ENCODE measurements at regions not wholly inside any gene's neighbourhood (a gene's known extent, or its start where the extent isn't known, plus 50 kb on each side); places are given as distances from the start of the nearest gene placed in this dataset.

DNA sequence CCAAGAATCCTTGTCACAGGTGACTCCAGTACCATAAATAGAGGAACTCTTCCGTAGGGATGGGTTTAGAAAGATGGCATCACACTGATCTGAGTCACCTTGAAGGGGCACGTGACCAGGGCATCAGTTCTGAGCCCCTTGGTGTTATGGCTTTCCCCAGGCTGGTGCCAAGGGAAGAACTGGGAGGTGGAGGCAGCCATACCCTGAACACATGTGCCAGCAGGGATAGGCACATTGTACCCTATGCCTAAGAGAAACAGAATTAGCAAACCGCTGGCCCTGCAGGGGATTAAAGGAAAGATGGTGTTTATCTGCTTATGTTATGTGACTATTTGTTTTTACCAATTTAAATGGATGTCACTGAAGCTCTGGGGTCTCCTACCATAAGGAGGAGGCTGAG lies 196.2 kb downstream of the RGS3 start:
- no peak for TF ChIP-seq CTCF (IDR thresholded peaks at IDR 0.05)
- H3K9me3 ChIP-seq = no peaks in the 10 kb centered on the region
- peaks cover 22 to 26% of the 10 kb centered on the region in 2 experiments for H3K4me1 ChIP-seq (ENCODE audit: control insufficient read depth in 1 of 2, insufficient read depth in 1 of 2, low read depth in 1 of 2, low read length in 1 of 2)
- no peaks in the 10 kb centered on the region for H3K36me3 ChIP-seq
- H3K4me3 ChIP-seq (ENCODE audit: low read depth in 1 of 2, low read length in 1 of 2) = no peak overlapping the region
- peaks cover 18% of the 10 kb centered on the region for H3K27me3 ChIP-seq
- H3K27ac ChIP-seq = no peak overlapping the region

DNA sequence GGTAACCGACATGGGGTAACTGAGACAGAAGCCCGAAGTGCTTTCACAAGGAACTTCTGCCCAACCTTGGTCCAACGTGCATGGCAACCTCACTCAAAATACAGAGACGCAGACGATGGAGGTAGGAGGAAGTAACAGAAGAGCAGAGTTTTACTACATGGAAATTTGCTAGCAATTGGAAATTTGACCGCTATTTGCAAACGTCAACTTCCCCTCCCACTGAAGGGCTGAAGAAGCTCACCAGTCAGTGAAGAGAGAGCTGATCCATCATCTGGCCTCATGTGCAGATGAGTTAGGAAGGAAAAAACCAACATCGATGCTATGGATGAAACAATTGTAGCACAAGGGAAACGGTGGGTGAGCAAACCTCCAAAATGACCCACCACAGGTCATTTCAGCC lies 196.7 kb downstream of the RGS3 start:
- Histone ChIP-seq H3K36me3 (no peaks in the 10 kb centered on the region), H3K27me3 (peaks cover 18% of the 10 kb centered on the region), H3K4me3 (ENCODE audit: low read depth in 1 of 2, low read length in 1 of 2) (no peak overlapping the region), H3K27ac (no peak overlapping the region), H3K9me3 (no peaks in the 10 kb centered on the region), H3K4me1 (ENCODE audit: control insufficient read depth in 1 of 2, insufficient read depth in 1 of 2, low read depth in 1 of 2, low read length in 1 of 2) (peaks cover 22 to 25% of the 10 kb centered on the region in 2 experiments)
- no peak for TF ChIP-seq CTCF (IDR thresholded peaks at IDR 0.05)

GRCh38 chr9:113661074-113661473 lies 197.5 kb downstream of the RGS3 start:
- Histone ChIP-seq H3K27me3 (peaks cover 18% of the 10 kb centered on the region), H3K36me3 (no peaks in the 10 kb centered on the region), H3K4me3 (ENCODE audit: low read depth in 1 of 2, low read length in 1 of 2) (no peak overlapping the region), H3K4me1 (ENCODE audit: control insufficient read depth in 1 of 2, insufficient read depth in 1 of 2, low read depth in 1 of 2, low read length in 1 of 2) (peaks cover 20 to 22% of the 10 kb centered on the region in 2 experiments), H3K27ac (no peak overlapping the region), H3K9me3 (no peaks in the 10 kb centered on the region)
- no peak for TF ChIP-seq CTCF (IDR thresholded peaks at IDR 0.05)

GRCh38 chr9:113664181-113664875 lies 200.8 kb downstream of the RGS3 start:
- TF ChIP-seq CTCF (IDR thresholded peaks at IDR 0.05) = no peak
- H3K4me1 ChIP-seq (ENCODE audit: control insufficient read depth in 1 of 2, insufficient read depth in 1 of 2, low read depth in 1 of 2, low read length in 1 of 2) = no peaks in the 10 kb centered on the region
- H3K27me3 ChIP-seq = peaks cover 12% of the 10 kb centered on the region
- H3K27ac ChIP-seq = no peak overlapping the region
- H3K4me3 ChIP-seq (ENCODE audit: low read depth in 1 of 2, low read length in 1 of 2) = no peak overlapping the region
- no peaks in the 10 kb centered on the region for H3K36me3 ChIP-seq
- H3K9me3 ChIP-seq = no peaks in the 10 kb centered on the region

GRCh38 chr9:113665064-113665463 lies 201.5 kb downstream of the RGS3 start:
- no peak overlapping the region for H3K27ac ChIP-seq
- H3K27me3 ChIP-seq = peaks cover 5% of the 10 kb centered on the region
- H3K36me3 ChIP-seq = no peaks in the 10 kb centered on the region
- H3K4me1 ChIP-seq (ENCODE audit: control insufficient read depth in 1 of 2, insufficient read depth in 1 of 2, low read depth in 1 of 2, low read length in 1 of 2) = no peaks in the 10 kb centered on the region
- TF ChIP-seq CTCF (IDR thresholded peaks at IDR 0.05) = no peak
- no peaks in the 10 kb centered on the region for H3K9me3 ChIP-seq
- H3K4me3 ChIP-seq (ENCODE audit: low read depth in 1 of 2, low read length in 1 of 2) = no peak overlapping the region

Measured in neutrophil (primary cell).